ENCODE measurements at regions not wholly inside any gene's neighbourhood (a gene's known extent, or its start where the extent isn't known, plus 50 kb on each side); places are given as distances from the start of the nearest gene placed in this dataset.

DNA sequence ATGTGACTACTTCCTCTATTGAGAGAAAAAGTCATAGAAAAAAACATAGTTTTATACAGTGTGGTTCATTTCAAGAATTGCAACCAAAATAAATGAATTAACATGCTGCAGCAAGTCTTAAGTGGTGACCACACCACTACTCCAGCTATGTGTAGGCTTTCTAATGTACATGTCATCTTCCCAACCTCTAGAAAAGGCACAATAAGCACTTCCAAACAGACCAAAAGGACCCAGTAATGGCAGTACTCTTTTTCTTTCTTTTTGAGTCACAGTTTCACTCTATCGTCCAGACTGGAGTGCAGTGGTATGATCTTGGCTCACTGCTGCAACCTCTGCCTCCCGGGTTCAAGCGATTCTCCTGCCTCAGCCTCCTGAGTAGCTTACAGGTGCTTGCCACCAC, 219.3 kb upstream of the KBTBD8 start:
- no peak for ATAC-seq (ENCODE audit: low read depth)
- H3K9me3 Mint-ChIP-seq: no peaks in the 10 kb centered on the region
- DNase-seq: no peak
- no peaks in the 10 kb centered on the region for H3K4me1 Mint-ChIP-seq
- H3K4me3 Mint-ChIP-seq: no peak overlapping the region
- H3K27me3 Mint-ChIP-seq: peaks cover 4% of the 10 kb centered on the region
- no peaks in the 10 kb centered on the region for H3K36me3 Mint-ChIP-seq
- no peak overlapping the region for H3K27ac Mint-ChIP-seq
- POLR2A ChIA-PET: no interaction called here

GRCh38 chr3:66785191-66785909, 212.8 kb upstream of the KBTBD8 start:
- Mint-ChIP-seq H3K4me3 (no peak overlapping the region), H3K27me3 (peaks cover 10% of the 10 kb centered on the region), H3K4me1 (no peaks in the 10 kb centered on the region), H3K27ac (no peak overlapping the region), H3K36me3 (no peaks in the 10 kb centered on the region), H3K9me3 (no peaks in the 10 kb centered on the region)
- ATAC-seq (ENCODE audit: low read depth): no peak
- POLR2A ChIA-PET: no interaction called here
- DNase-seq: no peak

GRCh38 chr3:66789580-66790237, 208.4 kb upstream of the KBTBD8 start:
- Mint-ChIP-seq H3K36me3 (no peaks in the 10 kb centered on the region), H3K4me3 (no peak overlapping the region), H3K9me3 (no peaks in the 10 kb centered on the region), H3K27me3 (peaks cover 4% of the 10 kb centered on the region), H3K27ac (no peak overlapping the region), H3K4me1 (no peaks in the 10 kb centered on the region)
- ATAC-seq (ENCODE audit: low read depth): no peak
- no peak for DNase-seq
- POLR2A ChIA-PET: no interaction called here

DNA sequence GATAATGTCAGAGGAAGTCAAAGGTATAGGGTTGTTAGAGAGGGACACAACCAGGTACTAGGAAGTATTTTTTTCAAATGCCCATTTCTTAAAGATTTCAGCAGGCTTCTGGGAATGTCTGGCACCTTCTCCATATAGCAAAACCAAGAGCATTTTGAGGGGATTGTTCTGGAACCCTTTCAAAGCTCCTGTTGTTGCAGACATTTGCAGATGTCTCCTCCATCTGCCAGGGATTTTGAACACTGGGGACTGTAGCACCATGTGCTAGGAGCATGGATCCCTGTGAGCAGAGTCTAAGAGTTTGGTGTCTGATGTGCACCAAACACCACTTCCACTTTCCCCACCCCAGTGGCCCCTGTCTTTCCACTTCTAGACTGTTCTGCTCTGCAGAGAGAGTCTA, 206.0 kb upstream of the KBTBD8 start:
- Mint-ChIP-seq H3K9me3 (no peaks in the 10 kb centered on the region), H3K27me3 (peaks cover 4% of the 10 kb centered on the region), H3K4me1 (no peaks in the 10 kb centered on the region)

GRCh38 chr3:66795365-66795764, 202.7 kb upstream of the KBTBD8 start:
- ATAC-seq (ENCODE audit: low read depth) (no peak), DNase-seq (no peak)
- H3K36me3 Mint-ChIP-seq: no peaks in the 10 kb centered on the region
- POLR2A ChIA-PET: no interaction called here
- H3K9me3 Mint-ChIP-seq: no peaks in the 10 kb centered on the region
- peaks cover 8% of the 10 kb centered on the region for H3K27me3 Mint-ChIP-seq
- H3K4me3 Mint-ChIP-seq: no peak overlapping the region
- no peaks in the 10 kb centered on the region for H3K4me1 Mint-ChIP-seq
- H3K27ac Mint-ChIP-seq: no peak overlapping the region

More for the DNA sequence above, 206.0 kb upstream of the KBTBD8 start:
- no peaks in the 10 kb centered on the region for H3K36me3 Mint-ChIP-seq
- no peak for DNase-seq
- no peak for ATAC-seq (ENCODE audit: low read depth)
- POLR2A ChIA-PET: no interaction called here
- no peak overlapping the region for H3K4me3 Mint-ChIP-seq
- no peak overlapping the region for H3K27ac Mint-ChIP-seq

DNA sequence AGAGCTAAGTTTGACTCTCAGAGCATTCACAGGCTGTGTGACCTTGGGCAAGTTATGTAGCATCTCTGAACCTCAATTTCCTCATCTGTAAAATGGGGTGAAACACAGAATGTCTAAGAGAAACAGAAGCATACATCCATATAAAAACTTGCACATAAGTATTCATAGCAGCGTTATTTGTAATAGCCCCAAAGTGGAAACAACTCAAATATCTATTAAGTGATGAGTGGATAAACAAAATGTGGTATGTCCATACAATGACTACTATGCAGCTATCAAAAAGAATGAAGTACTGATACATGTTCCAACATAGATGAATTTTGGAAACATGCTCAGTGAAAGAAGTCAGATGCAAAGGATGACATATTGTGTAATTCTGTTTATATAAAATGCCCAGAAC, 201.8 kb upstream of the KBTBD8 start:
- Mint-ChIP-seq H3K27ac (no peak overlapping the region), H3K36me3 (no peaks in the 10 kb centered on the region), H3K4me3 (no peak overlapping the region)

DNA sequence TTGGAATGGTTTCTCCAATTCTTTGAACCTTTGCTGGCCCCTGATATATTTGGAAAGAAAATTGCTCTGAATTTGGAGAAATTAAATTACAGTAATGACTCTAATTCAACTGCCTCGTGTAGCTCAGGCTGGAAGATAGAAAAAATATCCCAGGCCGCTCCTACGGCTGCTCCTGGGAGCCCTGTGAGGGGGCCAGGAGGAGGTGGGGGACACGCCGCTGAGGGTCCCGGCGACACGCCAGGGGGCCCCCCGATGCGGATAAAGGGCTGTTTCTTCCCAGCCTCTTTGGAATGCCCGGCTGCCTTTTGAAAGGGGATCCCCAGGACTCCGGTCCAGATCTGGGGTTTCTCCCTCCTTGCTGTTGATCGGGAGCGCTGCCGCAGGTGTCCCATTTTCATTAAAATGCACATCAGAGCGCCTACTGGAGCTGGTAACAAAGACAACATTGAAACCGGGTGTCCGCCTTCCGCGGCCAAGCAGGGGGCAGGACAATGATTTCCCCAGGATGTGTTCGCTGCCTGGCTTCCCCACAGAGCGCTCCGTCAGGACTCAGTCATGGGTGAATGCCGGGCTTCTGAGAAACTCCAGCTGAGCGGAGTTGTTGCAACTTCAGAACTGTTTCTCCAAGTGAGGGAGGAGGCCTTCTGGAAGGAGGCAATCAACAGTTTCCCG, 200.1 kb upstream of the KBTBD8 start:
- Mint-ChIP-seq H3K27ac (no peak overlapping the region), H3K4me3 (no peak overlapping the region), H3K4me1 (no peaks in the 10 kb centered on the region), H3K27me3 (peaks cover 8% of the 10 kb centered on the region), H3K36me3 (no peaks in the 10 kb centered on the region), H3K9me3 (no peaks in the 10 kb centered on the region)
- ATAC-seq (ENCODE audit: low read depth) (no peak), DNase-seq (no peak)
- POLR2A ChIA-PET: no interaction called here

More for the DNA sequence above, 201.8 kb upstream of the KBTBD8 start:
- Mint-ChIP-seq H3K4me1 (no peaks in the 10 kb centered on the region), H3K27me3 (peaks cover 8% of the 10 kb centered on the region), H3K9me3 (no peaks in the 10 kb centered on the region)
- POLR2A ChIA-PET: no interaction called here
- no peak for DNase-seq
- no peak for ATAC-seq (ENCODE audit: low read depth)

- no peaks in the 10 kb centered on the region for H3K36me3 Mint-ChIP-seq
- H3K9me3 Mint-ChIP-seq: no peaks in the 10 kb centered on the region
- ATAC-seq (ENCODE audit: low read depth) (no peak), DNase-seq (no peak)
- POLR2A ChIA-PET: no interaction called here
- H3K4me1 Mint-ChIP-seq: peaks cover 10% of the 10 kb centered on the region
- no peak overlapping the region for H3K27ac Mint-ChIP-seq
- H3K4me3 Mint-ChIP-seq: no peak overlapping the region
- peaks cover 11% of the 10 kb centered on the region for H3K27me3 Mint-ChIP-seq
Measured at GRCh38 chr3:66800941-66801545, 197.1 kb upstream of the KBTBD8 start.

- no peak for ATAC-seq (ENCODE audit: low read depth)
- DNase-seq: no peak
- H3K27ac Mint-ChIP-seq: no peak overlapping the region
- H3K27me3 Mint-ChIP-seq: peaks cover 8% of the 10 kb centered on the region
- H3K4me3 Mint-ChIP-seq: no peak overlapping the region
- POLR2A ChIA-PET: no interaction called here
- H3K4me1 Mint-ChIP-seq: peaks cover 10% of the 10 kb centered on the region
- H3K36me3 Mint-ChIP-seq: no peaks in the 10 kb centered on the region
- no peaks in the 10 kb centered on the region for H3K9me3 Mint-ChIP-seq
Measured at GRCh38 chr3:66803206-66803605, 194.9 kb upstream of the KBTBD8 start.

DNA sequence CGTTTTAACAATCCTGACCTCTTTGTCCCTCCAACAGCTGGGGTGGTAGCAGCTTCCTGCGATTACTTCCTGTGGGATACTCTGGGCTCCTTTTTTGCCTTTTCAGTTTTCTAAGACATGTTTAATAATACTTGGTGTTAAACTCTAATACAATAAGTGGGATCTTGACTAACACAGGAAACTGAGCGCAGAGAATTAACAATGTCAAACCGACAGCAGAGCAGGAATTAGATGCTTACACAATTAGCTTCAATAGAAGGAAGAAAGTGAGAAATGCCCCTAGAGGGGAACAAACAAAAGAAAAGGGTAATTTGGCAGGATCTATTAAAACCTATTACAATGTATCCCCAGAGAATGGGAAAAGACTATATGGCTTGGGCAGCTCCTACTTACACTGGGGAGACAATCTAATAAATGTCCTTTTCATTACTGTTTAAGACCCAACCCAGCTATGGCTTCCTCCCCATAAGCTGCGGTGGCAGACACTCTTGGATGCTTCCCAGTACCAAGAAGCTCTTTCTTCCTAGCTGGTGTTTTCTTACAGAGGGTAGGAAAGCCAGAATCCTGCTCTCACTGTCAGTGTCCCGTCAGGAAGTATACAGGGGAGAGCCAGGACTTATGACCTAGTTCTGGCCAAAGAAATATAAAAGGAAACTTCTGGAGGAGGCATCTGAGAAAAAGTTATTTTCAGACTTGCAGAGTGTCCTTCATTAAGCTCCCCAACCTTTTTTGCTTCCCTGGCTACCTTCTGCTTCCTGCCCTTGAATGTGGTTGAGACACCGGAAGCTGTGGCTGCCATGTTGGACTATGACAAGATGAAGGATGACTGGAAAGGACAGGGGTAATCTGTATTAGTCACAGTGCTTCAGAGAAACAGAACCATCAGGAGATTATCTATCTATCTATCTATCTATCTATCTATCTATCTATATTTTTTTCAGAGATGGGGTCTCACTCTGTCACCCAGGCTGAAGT, 194.1 kb upstream of the KBTBD8 start:
- peaks cover 5% of the 10 kb centered on the region for H3K27me3 Mint-ChIP-seq
- H3K27ac Mint-ChIP-seq: no peak overlapping the region
- ATAC-seq (ENCODE audit: low read depth) (no peak), DNase-seq (no peak)
- H3K9me3 Mint-ChIP-seq: no peaks in the 10 kb centered on the region
- H3K36me3 Mint-ChIP-seq: no peaks in the 10 kb centered on the region
- POLR2A ChIA-PET: no interaction called here
- H3K4me1 Mint-ChIP-seq: peaks cover 10% of the 10 kb centered on the region
- H3K4me3 Mint-ChIP-seq: no peak overlapping the region

GRCh38 chr3:66808891-66809594, 189.1 kb upstream of the KBTBD8 start:
- no peak for DNase-seq
- Mint-ChIP-seq H3K4me1 (peaks cover 4% of the 10 kb centered on the region), H3K4me3 (no peak overlapping the region), H3K9me3 (no peaks in the 10 kb centered on the region), H3K36me3 (no peaks in the 10 kb centered on the region), H3K27me3 (no peaks in the 10 kb centered on the region), H3K27ac (no peak overlapping the region)
- no peak for ATAC-seq (ENCODE audit: low read depth)
- POLR2A ChIA-PET: no interaction called here

DNA sequence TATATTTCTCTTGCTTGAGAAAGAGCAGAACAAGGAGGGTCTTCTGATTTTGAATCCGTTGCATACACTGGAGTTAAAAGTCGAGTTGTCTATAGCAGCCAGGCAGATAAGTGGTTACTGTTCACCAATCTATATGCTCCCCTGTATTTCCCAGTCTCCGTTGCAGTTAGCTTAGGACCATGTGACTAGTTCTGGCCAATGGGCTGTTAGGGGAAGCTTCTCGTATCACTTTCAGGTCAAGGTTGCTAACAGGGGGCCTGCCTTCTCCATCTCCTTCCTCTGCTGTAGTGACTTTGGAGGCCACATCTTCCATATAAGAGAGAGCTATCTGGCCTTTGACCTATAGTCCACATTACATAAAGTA, 188.5 kb upstream of the KBTBD8 start:
- DNase-seq (no peak), ATAC-seq (ENCODE audit: low read depth) (no peak)
- no peak overlapping the region for H3K27ac Mint-ChIP-seq
- H3K9me3 Mint-ChIP-seq: no peaks in the 10 kb centered on the region
- H3K36me3 Mint-ChIP-seq: no peaks in the 10 kb centered on the region
- H3K27me3 Mint-ChIP-seq: no peaks in the 10 kb centered on the region
- no peaks in the 10 kb centered on the region for H3K4me1 Mint-ChIP-seq
- no peak overlapping the region for H3K4me3 Mint-ChIP-seq
- POLR2A ChIA-PET: no interaction called here

Data from activated naive CD8-positive, alpha-beta T cell treated with anti-CD3 and anti-CD28 coated beads, Interleukin-2, amount 10 ng/mL, durations not matched to agents 7 days and 5 days (primary cell).